ENCODE measurements at regions not wholly inside any gene's neighbourhood (a gene's known extent, or its start where the extent isn't known, plus 50 kb on each side); places are given as distances from the start of the nearest gene placed in this dataset.

GRCh38 chr7:41431671-41432070 is 271.2 kb downstream of the INHBA start:
- TF ChIP-seq CTCF (IDR thresholded peaks at IDR 0.05; ENCODE audit: low read depth, low read length) (no peak), POLR2A (IDR thresholded peaks at IDR 0.05; ENCODE audit: extremely low read depth, insufficient read length) (no peak), MAX (IDR thresholded peaks at IDR 0.05; ENCODE audit: low read depth, low read length) (no peak), MYC (IDR thresholded peaks at IDR 0.05; ENCODE audit: low read depth, low read length) (no peak)
